ENCODE measurements at regions not wholly inside any gene's neighbourhood (a gene's known extent, or its start where the extent isn't known, plus 50 kb on each side); places are given as distances from the start of the nearest gene placed in this dataset.
"Not testable (repeated sequence)": the region's sequence is repeated elsewhere in the genome, so short reads cannot be mapped to it uniquely, and the experiment has no call there.

- not testable (repeated sequence) for TF ChIP-seq CTCF (IDR thresholded peaks at IDR 0.05; ENCODE audit: borderline replicate concordance, extremely low read depth, low read length, poor library complexity, severe bottlenecking); EZH2 (IDR thresholded peaks at IDR 0.05; ENCODE audit: borderline replicate concordance, low read depth, low read length, severe bottlenecking)
Observed at GRCh38 chr15:20232457-20232856, 309.1 kb downstream of the GOLGA6L6 start.

Data from DND-41 (cell line).